ENCODE measurements at regions not wholly inside any gene's neighbourhood (a gene's known extent, or its start where the extent isn't known, plus 50 kb on each side); places are given as distances from the start of the nearest gene placed in this dataset.

DNA sequence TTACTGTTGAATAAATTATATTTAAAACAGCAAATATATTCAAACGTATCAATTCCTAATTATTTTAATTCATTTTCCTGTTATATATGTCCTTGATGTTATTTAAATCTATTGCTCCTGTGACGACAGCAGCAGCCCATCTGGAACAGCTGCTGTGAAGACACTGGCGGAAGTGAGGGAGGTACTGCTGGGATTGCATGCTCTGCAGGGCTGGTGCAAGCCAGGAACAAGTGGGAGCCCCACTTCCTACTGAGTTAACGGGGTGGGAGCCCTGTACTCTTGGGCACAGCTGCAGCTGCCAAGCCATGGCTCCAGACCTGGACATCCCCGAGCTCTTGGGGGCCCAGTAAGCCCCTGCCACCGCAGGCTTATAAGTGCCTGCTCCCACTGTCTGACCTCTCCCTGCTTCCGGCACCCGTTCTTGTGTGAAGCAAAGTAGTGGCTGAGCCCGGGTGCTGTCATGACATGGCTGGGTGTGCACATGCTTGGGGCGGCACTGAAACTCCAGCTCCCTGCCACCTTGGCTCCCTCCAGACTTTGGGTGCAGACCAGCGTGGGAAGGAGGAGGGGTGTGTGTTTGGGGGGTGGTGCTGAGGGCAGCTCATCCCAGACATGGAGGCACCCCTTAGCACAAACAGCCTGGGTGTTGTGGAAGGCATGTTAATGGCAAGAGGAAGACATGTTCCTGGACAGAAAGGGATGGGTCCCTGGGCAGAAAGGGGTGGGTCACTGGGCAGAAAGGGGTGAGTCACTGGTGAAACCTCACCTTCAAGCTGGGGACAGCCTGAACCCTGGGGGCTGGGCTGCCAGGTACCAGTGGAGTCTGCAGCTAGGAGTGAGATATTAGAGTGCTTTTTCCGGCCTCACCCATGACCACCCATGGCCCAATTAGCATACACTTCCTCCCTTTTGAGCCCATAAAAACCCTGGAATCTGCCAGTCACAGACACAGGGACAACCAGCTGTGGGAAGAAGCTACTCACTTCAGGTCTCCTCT, 1981.3 kb upstream of the IGFBP7 start:
- H4K91ac ChIP-seq (ENCODE audit: insufficient read length, low read depth, low read length), result no peak overlapping the region
- DNase-seq, result peak; percentile 48
- H3K9me3 Mint-ChIP-seq, result peaks cover 0 to 2% of the 10 kb centered on the region in 2 experiments; a peak in 1 of 5 replicates
- TF ChIP-seq, protein P1, sequence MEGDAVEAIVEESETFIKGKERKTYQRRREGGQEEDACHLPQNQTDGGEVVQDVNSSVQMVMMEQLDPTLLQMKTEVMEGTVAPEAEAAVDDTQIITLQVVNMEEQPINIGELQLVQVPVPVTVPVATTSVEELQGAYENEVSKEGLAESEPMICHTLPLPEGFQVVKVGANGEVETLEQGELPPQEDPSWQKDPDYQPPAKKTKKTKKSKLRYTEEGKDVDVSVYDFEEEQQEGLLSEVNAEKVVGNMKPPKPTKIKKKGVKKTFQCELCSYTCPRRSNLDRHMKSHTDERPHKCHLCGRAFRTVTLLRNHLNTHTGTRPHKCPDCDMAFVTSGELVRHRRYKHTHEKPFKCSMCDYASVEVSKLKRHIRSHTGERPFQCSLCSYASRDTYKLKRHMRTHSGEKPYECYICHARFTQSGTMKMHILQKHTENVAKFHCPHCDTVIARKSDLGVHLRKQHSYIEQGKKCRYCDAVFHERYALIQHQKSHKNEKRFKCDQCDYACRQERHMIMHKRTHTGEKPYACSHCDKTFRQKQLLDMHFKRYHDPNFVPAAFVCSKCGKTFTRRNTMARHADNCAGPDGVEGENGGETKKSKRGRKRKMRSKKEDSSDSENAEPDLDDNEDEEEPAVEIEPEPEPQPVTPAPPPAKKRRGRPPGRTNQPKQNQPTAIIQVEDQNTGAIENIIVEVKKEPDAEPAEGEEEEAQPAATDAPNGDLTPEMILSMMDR (conservative IDR thresholded peaks at IDR 0.05), result no peak
- no peak overlapping the region for H2BK20ac ChIP-seq (ENCODE audit: low read depth, low read length, poor library complexity, severe bottlenecking)
- peak overlapping the region in 2 of 3 experiments; percentile 62 to 89; a peak in 3 of 7 replicates for H3K27ac Mint-ChIP-seq
- no peak overlapping the region for H3K56ac ChIP-seq (ENCODE audit: insufficient read length, low read depth, low read length)
- H4K8ac ChIP-seq (replicated peaks; ENCODE audit: insufficient read length, low read depth, low read length), result no peak overlapping the region
- H2BK5ac ChIP-seq (ENCODE audit: insufficient read length, low read length), result no peak overlapping the region
- H3K27me3 ChIP-seq (ENCODE audit: insufficient read depth, low read length), result no peaks in the 10 kb centered on the region
- H3K9ac ChIP-seq (ENCODE audit: extremely low read depth, insufficient read length, low read length), result no peak overlapping the region
- H2BK120ac ChIP-seq (ENCODE audit: low read depth, low read length, poor library complexity, severe bottlenecking), result no peak overlapping the region
- no peaks in the 10 kb centered on the region for H3K23me2 ChIP-seq (ENCODE audit: insufficient read length, low read depth, low read length, poor library complexity, severe bottlenecking)
- no peak overlapping the region for H2BK15ac ChIP-seq (ENCODE audit: low read depth, low read length)
- H4K20me1 ChIP-seq (ENCODE audit: control insufficient read depth, insufficient read depth, insufficient read length), result no peaks in the 10 kb centered on the region
- H3K36me3 Mint-ChIP-seq (ENCODE audit: insufficient read depth in 1 of 3, low read depth in 3 of 3), result no peaks in the 10 kb centered on the region; a peak in 1 of 7 replicates
- H2AK5ac ChIP-seq (ENCODE audit: insufficient read length, low read length), result no peak overlapping the region
- H3K27ac ChIP-seq (ENCODE audit: insufficient read length, low read depth, low read length), result no peak overlapping the region
- H3K27me3 Mint-ChIP-seq (ENCODE audit: low read depth), result no peaks in the 10 kb centered on the region
- no peak overlapping the region for H3K23ac ChIP-seq (ENCODE audit: insufficient read length, low read depth, low read length)
- H3T11ph ChIP-seq (ENCODE audit: low read length), result no peak overlapping the region
- no peak overlapping the region for H2BK12ac ChIP-seq (ENCODE audit: insufficient read length, low read depth, low read length)
- no peak overlapping the region for H3K4me3 Mint-ChIP-seq
- no peaks in the 10 kb centered on the region for H3K79me2 ChIP-seq (ENCODE audit: insufficient read depth, low read length)
- WGBS (ENCODE audit: extremely low coverage, insufficient read length, low lambda C conversion rate), result no CpG with 5 or more reads among the region's 12 CpGs
- no peaks in the 10 kb centered on the region for H3K9me3 ChIP-seq (ENCODE audit: control insufficient read depth, low read depth, low read length)
- no peak overlapping the region for H2AFZ ChIP-seq (ENCODE audit: low read length)
- no peak overlapping the region; the same call in 1 of the 2 replicates for H3K14ac ChIP-seq (ENCODE audit: insufficient read depth, low read length)
- H3K4me1 Mint-ChIP-seq, result peaks cover 7 to 8% of the 10 kb centered on the region in 2 experiments; a peak in 3 of 4 replicates
- H4K5ac ChIP-seq (ENCODE audit: insufficient read length, low read depth, low read length), result no peak overlapping the region
- H3K4me1 ChIP-seq (ENCODE audit: insufficient read depth, low read length), result no peaks in the 10 kb centered on the region; the same call in 1 of the 2 replicates
- H3K4me2 ChIP-seq (ENCODE audit: insufficient read depth, insufficient read length, low read length), result no peak overlapping the region
- no peak overlapping the region for H3K18ac ChIP-seq (ENCODE audit: insufficient read length, low read depth, low read length)
- H3K79me1 ChIP-seq (ENCODE audit: insufficient read depth, low read depth, low read length, poor library complexity, severe bottlenecking), result no peaks in the 10 kb centered on the region
- no peak overlapping the region for H3K4ac ChIP-seq (ENCODE audit: low read depth, low read length)

All from H9 (cell line).